Ecto neural progenitor cell (in vitro differentiated cells): ENCODE measurements at regions not wholly inside any gene's neighbourhood (a gene's known extent, or its start where the extent isn't known, plus 50 kb on each side); places are given as distances from the start of the nearest gene placed in this dataset.
"Not testable (repeated sequence)": the region's sequence is repeated elsewhere in the genome, so short reads cannot be mapped to it uniquely, and the experiment has no call there.

Source experiments
- DNase-seq: peaks from one replicate; pipeline ENCODE4 v3.0.0-alpha.2; 2018; ENCODE audit warnings: low spot score

DNA sequence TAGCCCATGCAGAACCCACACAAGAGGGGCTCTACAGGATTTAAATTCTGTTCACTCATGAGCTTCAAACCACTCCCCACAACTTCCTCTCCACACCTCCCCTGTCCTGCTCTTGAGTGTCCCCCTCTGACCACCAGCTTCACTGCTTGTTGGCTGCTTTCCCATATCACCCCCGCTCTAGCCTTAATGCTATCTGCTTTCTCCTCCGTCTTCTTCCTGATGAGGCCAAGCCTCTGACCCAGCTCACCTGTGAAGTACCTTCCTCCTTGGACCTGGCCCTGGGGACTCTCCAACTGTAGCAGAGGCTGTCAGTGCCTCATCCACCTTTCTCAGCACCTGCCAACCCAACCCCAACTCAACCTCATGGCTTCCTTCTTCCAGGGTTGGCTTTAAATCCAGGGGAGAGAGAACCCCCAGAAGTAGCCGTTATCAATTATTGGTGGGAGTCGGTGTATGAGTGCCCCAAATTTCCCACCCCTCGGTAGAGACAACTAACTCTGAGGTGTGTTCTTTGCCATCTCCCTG, 174.8 kb downstream of the MINAR1 start:
- no peak for DNase-seq

DNA sequence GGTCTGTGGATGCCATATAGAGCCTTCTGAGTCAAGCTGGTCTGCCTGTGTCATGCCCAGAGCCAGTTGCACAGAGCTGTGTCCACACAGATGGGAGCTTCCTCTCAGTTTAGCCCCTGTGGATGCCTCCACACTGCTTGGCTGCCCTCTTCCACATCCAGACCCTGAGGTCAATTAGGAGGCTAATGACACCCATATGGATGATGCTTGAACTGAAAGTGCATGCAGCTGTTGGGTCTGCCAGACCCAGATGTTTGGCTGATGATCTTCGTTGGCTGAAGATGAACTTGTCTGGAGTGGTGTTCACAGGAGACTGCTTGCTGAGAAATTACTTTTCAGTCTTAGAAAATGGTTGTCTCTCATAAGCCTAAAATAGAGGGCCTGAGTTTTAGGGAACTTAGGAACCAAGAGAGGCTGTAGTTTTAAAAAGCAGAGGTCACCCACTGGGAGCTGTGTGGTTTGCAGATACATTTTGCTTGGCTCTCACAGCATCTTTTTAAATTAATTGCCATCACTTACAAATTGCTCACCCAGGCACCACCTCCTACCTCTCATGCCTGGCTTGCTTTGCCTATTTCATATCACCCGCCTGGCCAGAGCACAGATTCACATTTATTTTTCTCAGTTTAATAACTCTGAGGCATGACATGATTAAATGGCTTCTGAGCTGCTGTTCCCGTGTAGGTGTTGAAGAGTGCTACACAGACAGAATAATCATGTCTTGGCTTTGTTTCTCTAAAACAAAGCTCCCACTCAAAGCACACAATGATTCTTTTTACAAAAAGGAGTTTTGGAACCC, 176.1 kb downstream of the MINAR1 start:
- no peak for DNase-seq

DNA sequence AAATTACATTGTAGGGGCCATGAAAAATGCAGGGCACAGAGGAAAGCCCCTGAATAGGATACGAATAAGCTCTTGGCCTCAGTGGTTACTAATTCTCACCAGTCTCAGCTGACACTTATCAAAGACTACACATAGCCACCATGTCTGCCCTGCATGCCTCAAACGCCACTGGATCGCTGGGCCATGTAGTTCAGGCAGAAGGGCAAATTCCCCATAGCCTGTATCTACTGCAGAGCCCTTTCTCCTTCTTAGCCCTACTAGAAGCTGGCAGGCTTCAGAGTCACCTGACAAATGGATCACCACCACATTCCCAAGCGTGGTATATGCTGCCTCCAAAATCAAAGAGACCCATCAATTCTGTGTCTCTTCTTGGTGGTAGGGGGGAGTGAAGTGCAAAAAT, 177.4 kb downstream of the MINAR1 start:
- no peak for DNase-seq

DNA sequence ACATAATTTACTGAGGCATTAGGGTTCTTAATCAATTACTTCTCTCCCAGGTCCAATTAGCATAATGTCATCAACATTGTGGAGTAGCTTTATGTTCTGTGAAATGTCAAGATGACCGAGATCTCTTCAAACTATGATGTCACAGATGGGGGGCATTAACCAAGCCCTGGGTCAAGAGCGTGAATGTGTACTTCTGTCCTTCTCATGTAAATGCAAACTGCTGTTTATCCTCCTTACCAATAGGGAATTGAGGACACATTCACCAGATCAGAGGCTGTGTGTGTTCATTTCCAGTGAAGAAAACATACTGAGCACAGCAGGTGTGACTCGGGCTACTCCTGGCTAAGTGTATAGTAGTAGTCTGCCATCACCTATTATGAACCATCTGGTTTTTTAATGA, 177.9 kb downstream of the MINAR1 start:
- no peak for DNase-seq

DNA sequence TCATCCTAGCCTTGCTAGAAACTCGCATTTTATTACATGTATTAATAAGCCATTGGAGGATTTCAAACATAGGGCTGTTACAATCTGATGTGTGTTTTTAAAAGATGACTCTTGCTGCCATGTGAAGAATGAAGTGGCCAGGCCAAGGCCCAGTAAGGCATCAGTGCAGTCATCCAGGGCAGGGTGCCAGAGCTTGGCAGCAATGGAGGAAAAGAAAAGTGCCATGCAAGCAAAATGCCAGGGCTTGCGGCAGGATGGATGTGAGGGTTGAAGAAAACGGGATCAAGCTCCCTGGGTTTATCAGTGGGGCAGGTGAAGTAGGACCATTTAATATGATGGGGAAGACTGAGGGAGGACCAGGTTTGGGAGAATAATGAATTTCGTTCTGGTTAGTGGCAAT, 183.6 kb downstream of the MINAR1 start:
- DNase-seq: no peak

DNA sequence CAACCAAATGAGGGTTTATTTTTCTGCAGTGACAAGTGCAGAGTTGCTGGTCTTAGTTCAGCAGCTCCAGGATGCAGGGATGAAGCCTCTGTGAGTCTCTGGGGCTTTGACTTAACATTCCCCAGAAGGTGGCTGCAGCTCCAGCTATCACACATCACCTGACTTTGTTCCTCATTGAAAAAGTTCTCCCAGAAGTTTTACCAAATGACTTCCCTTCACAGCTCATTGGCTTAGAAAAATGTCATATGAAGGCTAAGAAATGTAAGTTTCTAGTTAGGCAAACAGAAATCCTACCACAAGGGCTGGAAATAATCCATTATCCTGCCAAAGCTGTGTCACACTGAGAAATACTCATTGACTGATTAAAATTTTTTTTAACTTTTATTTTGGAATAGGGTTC, 184.9 kb downstream of the MINAR1 start:
- no peak for DNase-seq

DNA sequence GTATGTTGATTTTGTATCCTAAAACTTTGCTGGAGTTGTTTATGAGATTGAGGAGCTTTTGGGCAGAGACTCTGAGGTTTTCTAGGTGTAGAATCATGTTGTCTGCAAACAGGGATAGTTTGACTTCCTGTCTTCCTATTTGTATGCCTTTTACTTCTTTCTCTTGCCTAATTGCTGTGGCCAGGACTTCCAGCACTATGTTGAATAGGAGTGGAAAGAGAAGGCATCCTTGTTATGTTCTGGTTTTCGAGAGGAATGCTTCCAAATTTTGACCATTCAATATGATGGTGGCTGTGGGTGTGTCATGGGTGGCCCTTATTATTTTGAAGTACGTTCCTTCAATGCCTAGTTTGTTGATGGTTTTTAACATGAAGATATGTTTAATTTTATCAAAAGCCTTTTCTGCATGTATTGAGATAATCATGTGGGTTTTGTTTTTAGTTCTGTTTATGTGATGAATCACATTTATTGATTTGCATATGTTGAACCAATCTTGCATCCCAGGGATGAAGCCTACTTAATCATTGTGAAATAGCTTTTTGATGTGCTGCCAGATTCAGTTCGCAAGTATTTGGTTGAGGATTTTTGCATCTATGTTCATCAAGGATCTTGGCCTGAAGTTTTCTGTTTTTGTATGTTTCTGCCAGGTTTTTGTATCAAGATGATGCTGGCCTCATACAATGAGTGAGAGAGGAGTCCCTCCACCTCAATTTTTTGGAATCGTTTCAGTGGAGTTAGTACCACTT, 188.1 kb downstream of the MINAR1 start:
- no peak for DNase-seq

DNA sequence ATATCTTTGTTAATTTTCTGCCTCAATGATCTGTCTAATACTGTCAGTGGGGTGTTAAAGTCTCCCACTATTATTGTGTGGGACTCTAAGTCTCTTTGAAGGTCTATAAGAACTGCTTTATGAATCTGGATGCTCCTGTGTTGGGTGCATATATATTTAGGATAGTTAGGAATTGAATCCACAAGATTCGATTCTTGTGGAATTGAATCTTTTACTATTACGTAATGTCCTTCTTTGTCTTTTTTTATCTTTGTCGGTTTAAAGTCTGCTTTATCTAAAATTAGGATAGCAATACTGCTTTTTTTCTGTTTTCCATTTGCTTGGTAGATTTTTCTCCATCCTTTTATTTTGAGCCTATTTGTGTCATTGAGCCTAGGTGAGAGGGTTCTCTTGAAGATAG, 189.7 kb downstream of the MINAR1 start:
- DNase-seq: not testable (repeated sequence)

DNA sequence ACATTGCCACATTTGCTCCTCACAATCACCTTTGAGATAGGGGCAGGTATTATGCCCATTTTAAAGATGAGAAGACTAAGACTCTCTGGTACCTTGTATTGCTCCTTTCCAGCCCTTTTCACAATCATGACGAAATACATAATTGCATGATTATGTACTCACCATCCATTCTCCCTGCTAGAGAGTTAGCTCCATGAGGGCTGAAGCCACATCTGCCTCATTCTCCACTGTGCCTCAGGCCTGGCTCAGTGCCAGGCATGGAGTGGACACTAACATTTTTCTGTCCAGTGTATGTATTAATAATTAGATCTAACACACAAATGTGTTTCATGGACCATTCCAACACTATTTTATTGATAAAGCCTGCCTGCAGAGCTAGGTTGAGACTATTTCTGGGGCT, 191.4 kb downstream of the MINAR1 start:
- no peak for DNase-seq

DNA sequence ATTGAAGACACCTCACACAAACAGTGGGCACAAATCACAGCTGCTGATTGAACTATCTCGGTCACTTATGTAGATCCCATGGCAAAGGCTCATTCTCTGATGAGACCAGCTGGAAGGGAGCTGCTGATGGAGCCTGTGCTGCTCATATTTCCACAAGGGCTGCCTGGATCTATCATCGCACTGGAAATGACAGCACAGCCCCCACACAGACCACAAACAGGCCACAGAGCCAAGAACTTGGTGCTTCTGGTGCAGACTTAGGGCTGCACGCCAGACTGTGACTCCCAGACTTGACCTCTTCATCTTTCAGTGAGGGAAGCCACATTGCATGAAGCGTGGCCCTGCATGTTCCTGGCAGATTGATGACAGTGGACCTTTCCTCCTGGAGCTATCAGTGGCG, 197.6 kb downstream of the MINAR1 start:
- DNase-seq: no peak

DNA sequence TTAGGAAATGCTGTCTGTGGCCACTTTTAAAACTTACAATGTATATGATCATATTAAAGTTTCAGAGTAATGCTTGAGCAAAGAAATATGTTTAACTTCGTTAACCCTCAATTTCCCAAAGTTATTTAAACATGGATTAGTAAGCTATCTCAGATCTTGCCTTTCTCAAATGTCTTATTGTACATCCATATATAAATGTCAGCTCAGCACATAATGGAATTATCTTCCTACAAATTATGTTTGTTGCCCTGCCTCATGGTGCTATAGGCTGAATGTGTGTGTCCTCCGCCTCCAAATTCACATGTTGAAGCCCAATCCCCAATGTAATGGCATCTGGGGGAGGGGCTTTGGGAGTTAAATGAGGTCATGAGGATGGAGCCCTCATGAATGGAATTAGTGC, 200.3 kb downstream of the MINAR1 start:
- no peak for DNase-seq

DNA sequence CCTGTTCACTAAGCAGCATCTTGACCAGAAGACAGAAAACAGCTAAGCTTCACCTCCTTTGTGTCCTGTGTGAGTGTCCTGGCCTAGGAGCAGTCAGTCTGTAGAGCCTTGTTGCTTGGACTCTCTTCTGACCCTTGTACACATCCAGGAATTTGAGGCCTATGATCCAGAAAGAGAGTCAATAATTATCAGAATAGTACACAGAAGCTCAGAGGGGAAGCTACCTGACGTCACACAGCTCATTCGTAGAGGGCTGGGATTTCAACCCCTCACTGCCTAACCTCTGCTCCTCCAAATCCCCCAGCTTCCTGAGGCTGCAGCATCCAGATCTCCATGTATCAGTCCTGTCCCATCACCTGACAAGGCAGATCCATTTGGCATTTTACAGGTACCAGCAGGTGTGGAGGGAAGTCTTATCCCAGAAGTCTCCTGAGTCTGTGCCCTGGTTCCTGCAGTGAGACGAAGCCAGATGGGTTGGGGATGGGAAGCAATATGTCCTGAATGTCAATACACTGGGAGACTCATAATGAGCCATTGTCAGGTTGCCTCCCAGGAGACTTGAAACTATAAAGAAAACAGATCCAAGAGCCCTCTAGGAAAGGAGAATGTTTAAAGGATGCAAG, 203.1 kb downstream of the MINAR1 start:
- no peak for DNase-seq

DNA sequence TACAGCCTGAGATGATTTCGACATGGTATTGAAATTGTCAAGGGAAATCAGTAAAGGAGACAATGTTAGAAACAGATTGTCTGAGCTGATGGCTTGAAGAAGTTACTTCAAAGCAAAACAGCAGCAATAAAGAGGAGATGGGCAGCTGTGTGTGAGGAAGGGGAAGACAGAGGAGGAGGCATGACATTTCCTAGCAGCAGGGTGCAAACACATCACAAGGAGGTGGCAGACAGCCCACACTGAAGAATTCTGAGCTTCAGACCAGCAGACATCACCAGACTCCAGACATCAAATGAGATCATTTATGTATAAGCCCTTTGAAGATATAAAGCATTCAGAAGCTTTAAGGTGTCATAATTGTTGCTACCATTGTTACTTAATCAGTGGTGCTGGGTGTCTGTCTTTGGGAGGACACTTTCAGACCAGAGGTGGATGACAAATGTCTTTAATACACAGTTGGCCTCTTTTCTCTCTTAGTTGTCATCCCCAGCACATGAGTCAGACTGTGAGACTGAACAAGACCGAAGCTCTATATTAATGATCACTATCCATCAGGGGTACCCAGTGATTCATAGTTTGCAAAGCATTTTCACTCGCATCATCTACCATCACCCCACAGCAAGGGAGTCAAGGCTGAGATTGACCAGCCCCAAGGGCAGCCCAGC, 203.9 kb downstream of the MINAR1 start:
- DNase-seq: no peak

DNA sequence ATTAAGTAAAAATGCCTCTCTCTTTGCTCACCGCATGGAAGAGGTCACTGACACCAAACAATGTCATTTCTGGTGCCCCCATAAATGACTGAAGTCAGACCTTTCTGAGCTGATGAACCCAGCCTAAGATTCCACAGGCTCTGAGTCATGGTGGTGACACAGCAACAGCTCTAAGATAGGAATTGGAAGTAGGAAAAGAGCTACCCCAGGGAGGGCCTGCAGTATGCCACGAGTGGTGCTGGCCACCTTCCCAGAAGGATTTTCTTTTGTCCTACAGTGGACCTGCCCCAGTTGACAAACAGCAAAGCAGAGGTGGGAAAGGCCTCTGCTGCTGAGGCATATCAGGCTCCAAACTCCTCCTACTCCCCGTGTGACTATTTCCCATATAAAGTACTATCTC, 208.1 kb downstream of the MINAR1 start:
- DNase-seq: no peak

DNA sequence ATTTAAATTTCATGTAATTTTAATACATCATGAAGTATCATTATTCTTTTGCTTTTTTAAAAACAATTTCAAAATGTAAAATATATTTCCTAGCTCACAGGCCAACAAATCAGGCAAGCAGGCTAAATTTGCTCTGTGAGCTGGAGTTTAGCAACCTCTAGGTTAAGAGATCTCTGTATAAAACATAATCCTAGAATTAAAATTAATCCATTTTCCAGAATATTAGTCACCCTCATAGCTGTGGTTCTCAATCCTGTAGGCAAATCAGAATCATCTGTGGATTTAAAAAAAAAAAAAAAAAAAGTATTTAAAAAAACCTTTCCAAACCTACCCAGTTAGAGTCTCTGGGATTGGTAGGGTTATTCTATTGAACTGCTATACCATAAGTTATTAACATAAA, 209.7 kb downstream of the MINAR1 start:
- DNase-seq: no peak

DNA sequence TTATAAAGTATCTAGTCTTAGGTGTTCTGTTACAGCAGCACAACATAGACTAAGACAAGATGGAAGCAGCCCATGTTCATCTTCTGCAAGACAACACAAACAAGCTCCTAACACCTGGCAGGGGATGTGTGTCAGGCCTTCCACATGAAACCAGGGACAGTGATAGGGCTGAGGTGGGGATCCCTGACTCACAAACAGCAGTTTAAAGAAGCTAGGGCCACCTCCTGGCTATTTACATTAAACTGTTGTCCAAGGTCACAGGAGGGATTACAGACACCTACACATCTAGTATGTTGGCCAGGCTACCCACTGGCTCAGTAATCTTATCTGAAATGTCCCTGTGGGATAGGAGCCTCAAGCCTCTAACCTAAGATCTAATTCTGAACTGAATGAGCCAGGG, 211.3 kb downstream of the MINAR1 start:
- DNase-seq: no peak

DNA sequence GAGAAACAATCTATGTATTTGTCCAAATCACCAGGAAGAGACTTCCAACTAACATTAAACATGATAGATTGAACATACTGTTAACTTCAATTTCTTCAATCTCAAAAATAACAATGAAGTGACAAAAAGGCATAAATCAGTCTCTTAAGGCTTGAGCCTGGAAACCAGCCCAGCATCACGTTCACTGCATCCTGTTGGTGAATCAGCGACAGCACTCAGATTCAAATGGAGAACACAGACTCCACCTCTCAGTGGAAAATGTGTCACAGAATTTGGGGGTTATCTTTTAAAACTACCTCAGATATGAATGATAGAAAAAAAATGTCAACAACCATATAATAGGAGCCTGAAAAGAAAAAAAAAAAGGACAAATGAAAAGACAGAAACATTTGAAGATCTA, 212.0 kb downstream of the MINAR1 start:
- no peak for DNase-seq

DNA sequence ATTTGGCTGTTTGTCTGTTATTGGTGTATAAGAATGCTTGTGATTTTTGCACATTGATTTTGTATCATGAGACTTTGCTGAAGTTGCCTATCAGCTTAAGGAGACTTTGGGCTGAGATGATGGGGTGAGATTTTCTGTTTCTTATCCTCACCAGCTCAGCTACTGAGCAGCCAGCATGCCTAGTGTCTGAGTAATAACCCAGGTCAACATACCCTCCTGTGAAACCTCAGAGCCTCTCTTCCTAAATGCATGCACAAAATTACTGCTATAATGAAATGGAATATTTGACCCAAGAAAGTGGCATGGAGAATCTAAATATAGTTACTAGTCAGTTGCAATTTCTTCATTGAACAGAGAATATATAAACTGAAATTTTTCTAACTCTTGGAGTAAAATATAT, 220.8 kb downstream of the MINAR1 start:
- not testable (repeated sequence) for DNase-seq

DNA sequence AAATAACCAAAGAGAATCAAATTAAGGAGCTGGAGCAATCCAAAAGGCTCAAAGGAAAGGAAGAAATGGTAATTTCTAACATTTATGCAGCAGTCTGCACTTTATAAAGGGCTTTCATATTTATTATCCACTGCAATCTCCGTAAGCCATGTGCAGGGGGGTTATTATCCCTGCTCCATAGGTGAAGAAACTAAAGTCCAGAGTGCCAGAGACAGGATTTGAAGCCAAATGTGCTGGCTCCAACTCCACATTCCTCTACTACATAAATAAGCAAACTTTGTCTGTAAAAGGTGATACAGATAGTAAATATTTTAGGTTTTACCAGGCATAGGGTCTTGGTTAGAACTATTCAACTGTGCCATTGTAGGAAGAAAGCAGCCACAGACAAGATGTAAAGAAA, 221.4 kb downstream of the MINAR1 start:
- DNase-seq: no peak

DNA sequence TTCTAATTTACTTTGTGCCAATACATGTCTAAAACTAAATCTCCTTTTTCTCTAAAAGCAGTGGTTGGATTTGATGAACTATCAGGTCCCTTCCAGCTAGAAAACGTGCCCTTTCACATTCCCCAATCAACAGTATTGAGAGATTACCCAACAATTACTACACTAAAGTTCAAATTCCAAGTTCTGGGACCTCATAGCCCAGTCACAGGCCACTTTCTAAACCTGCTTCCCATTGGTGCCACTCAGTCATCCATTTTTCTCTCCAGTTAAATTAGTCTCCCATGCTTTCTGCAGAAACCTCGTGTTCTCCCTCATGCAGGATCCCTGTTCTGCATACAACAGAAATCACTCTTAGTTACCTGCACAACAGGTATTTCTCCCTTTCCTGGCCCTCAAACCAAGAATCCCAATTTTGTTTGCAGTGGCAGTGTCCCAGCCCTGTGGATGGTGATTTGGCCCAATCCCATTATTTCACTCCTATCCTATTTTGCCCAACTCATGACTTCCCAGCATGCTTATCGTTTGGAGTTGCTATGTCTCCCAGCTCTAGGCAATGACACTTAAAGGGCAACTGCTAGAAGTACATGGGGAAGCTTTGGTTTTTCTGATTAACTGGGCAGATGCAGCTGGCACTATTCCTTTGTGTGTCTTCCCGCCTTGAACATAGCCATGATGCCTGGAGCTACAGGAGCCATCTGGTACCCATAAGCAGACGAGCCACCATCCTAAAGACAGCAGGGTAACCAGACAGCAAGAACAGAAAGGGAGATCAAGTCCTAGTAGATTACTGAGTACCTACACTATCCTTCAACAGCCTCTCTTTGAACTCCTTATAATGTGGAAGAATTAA, 224.2 kb downstream of the MINAR1 start:
- DNase-seq: no peak

DNA sequence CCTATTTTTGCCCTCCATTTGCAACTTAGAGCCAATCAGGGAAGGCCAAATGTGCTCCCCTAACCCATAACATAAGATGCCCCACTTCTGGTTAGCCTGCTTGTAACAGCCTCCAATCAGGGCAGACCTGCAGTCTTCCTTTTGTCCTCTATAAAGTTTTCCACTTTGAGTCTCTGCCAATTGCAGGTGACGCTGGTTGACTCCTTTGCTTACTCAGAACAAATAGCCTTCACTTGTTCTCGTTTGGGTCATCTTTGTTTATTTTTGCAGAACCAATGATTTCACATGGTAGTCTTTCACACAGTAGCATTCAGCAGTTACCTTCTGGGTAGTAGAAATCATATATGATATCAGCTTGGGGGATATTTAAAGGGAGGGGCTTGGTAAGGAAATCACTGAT, 225.6 kb downstream of the MINAR1 start:
- no peak for DNase-seq

DNA sequence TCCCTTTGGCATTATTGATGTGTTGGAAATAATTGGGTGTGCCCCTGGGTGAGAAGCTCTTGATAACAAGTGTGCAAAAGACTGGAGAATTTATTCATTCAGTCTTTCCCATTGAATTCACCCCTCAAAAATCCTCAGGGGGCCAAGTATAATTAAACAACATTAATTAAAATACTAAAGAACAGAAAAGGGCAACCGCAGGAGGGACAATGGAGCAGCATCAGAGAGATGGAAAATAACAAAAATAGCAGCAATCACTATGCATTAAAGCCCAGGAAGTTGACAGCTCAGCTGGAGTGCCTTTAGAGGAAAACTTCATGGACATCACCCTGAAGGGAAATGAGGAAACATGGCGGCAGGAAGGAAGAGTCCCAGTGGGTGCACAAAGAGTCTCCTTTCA, 227.6 kb downstream of the MINAR1 start:
- no peak for DNase-seq
